MM.1S (cell line): ENCODE measurements at regions not wholly inside any gene's neighbourhood (a gene's known extent, or its start where the extent isn't known, plus 50 kb on each side); places are given as distances from the start of the nearest gene placed in this dataset.

Experiments used
- DNase-seq: peaks from one replicate; pipeline ENCODE4 v3.0.0-alpha.2; 2015
- H2AFZ ChIP-seq: fragments of 300-600 bp; sonication (generic); 2 replicates; pipeline ENCODE4 v1.6.0; 2016; ENCODE audit warnings: antibody characterized with exemption, low read length
- H3F3A ChIP-seq: fragments of 300-600 bp; sonication (generic); 2 replicates; pipeline ENCODE4 v1.6.1; 2016; ENCODE audit warnings: mild to moderate bottlenecking, antibody characterized with exemption, low read length, moderate library complexity, mixed read lengths; ENCODE audit not compliant: insufficient read depth
- H3K27ac ChIP-seq: fragments of 300-600 bp; sonication (generic); 2 replicates; pipeline ENCODE4 v1.5.1; 2016; ENCODE audit warnings: mild to moderate bottlenecking, low read length
- H3K27me3 ChIP-seq: fragments of 300-600 bp; sonication (generic); replicated peaks from 2 replicates; pipeline ENCODE4 v1.6.0; 2016; ENCODE audit warnings: low read length; ENCODE audit not compliant: insufficient read depth
- H3K36me3 ChIP-seq: fragments of 300-600 bp; sonication (generic); replicated peaks from 2 replicates; pipeline ENCODE4 v1.6.1; 2016; ENCODE audit warnings: mild to moderate bottlenecking, low read length, mixed read lengths; ENCODE audit not compliant: insufficient read depth
- H3K4me1 ChIP-seq: fragments of 300-600 bp; sonication (generic); 2 replicates; pipeline ENCODE4 v1.6.1; 2016; ENCODE audit warnings: low read length, mixed read lengths
- H3K4me2 ChIP-seq: fragments of 300-600 bp; sonication (generic); 2 replicates; pipeline ENCODE4 v1.6.0; 2016; ENCODE audit warnings: low read depth, low read length
- H3K4me3 ChIP-seq: fragments of 300-600 bp; sonication (generic); 2 replicates; pipeline ENCODE4 v1.5.1; 2016; ENCODE audit warnings: low read length, mixed read lengths
- H3K79me2 ChIP-seq: fragments of 300-600 bp; sonication (generic); 2 replicates; pipeline ENCODE4 v1.6.1; 2016; ENCODE audit warnings: mixed run types, low read length, mixed read lengths
- H3K9ac ChIP-seq: fragments of 300-600 bp; sonication (generic); 2 replicates; pipeline ENCODE4 v1.6.1; 2016; ENCODE audit warnings: low read length, mixed read lengths
- H3K9me2 ChIP-seq: fragments of 300-600 bp; sonication (generic); replicated peaks from 2 replicates; pipeline ENCODE4 v1.6.1; 2016; ENCODE audit warnings: mild to moderate bottlenecking, low read length, mixed read lengths; ENCODE audit not compliant: insufficient read depth
- H3K9me3 ChIP-seq: fragments of 300-600 bp; sonication (generic); replicated peaks from 2 replicates; pipeline ENCODE4 v1.6.1; 2016; ENCODE audit warnings: mild to moderate bottlenecking, low read length, mixed read lengths; ENCODE audit not compliant: insufficient read depth
- H4K20me1 ChIP-seq: fragments of 300-600 bp; sonication (generic); 2 replicates; pipeline ENCODE4 v1.6.1; 2016; ENCODE audit warnings: mild to moderate bottlenecking, low read length, moderate library complexity, mixed read lengths; ENCODE audit not compliant: insufficient read depth
- CTCF ChIP-seq: fragments of 300-600 bp; sonication (generic); IDR thresholded peaks from 2 replicates; pipeline ENCODE4 v1.5.1; 2016; ENCODE audit warnings: antibody characterized with exemption, low read length, mixed read lengths
- EZH2 ChIP-seq: fragments of 300-600 bp; sonication (generic); optimal IDR thresholded peaks from 2 replicates; pipeline ENCODE3; 2017; ENCODE audit warnings: low read depth, mild to moderate bottlenecking, antibody characterized with exemption, low read length, mixed read lengths
- EZH2phosphoT487 ChIP-seq: fragments of 300-600 bp; sonication (generic); IDR thresholded peaks from 2 replicates; pipeline ENCODE4 v1.6.1; 2018; ENCODE audit warnings: antibody characterized with exemption, low read length

GRCh38 chr16:5526826-5527225 is 429.2 kb upstream of the EEF2KMT start:
- Histone ChIP-seq H2AFZ (no peak overlapping the region), H3K9ac (no peak overlapping the region), H3K27ac (no peak overlapping the region), H3K4me1 (no peaks in the 10 kb centered on the region), H3K4me2 (no peak overlapping the region), H3K9me3 (no peaks in the 10 kb centered on the region), H3F3A (no peaks in the 10 kb centered on the region), H3K27me3 (no peaks in the 10 kb centered on the region), H3K79me2 (no peaks in the 10 kb centered on the region), H3K9me2 (no peaks in the 10 kb centered on the region), H3K36me3 (no peaks in the 10 kb centered on the region), H3K4me3 (no peak overlapping the region), H4K20me1 (no peaks in the 10 kb centered on the region)
- no peak for TF ChIP-seq EZH2phosphoT487
- no peak for TF ChIP-seq CTCF
- TF ChIP-seq EZH2, result no peak
- DNase-seq, result no peak

GRCh38 chr16:5523829-5524228 is 426.2 kb upstream of the EEF2KMT start:
- no peak for DNase-seq
- Histone ChIP-seq H3K27me3 (no peaks in the 10 kb centered on the region; the same call in 1 of the 2 replicates), H3K27ac (no peak overlapping the region), H3F3A (no peaks in the 10 kb centered on the region), H3K9ac (no peak overlapping the region), H3K9me3 (no peaks in the 10 kb centered on the region), H4K20me1 (no peaks in the 10 kb centered on the region), H3K36me3 (no peaks in the 10 kb centered on the region), H3K4me3 (no peak overlapping the region), H3K4me2 (no peak overlapping the region), H3K79me2 (no peaks in the 10 kb centered on the region), H2AFZ (no peak overlapping the region), H3K9me2 (no peaks in the 10 kb centered on the region), H3K4me1 (no peaks in the 10 kb centered on the region)
- TF ChIP-seq EZH2phosphoT487, result no peak
- no peak for TF ChIP-seq EZH2
- TF ChIP-seq CTCF, result no peak

GRCh38 chr16:5516115-5516514 is 418.5 kb upstream of the EEF2KMT start:
- Histone ChIP-seq H3F3A (no peaks in the 10 kb centered on the region), H3K79me2 (no peaks in the 10 kb centered on the region), H3K27ac (no peak overlapping the region), H2AFZ (no peak overlapping the region), H3K9me2 (no peaks in the 10 kb centered on the region), H3K9me3 (no peaks in the 10 kb centered on the region), H3K27me3 (no peaks in the 10 kb centered on the region; the same call in 1 of the 2 replicates), H3K4me1 (no peaks in the 10 kb centered on the region), H3K36me3 (no peaks in the 10 kb centered on the region), H4K20me1 (no peaks in the 10 kb centered on the region), H3K9ac (no peak overlapping the region), H3K4me3 (no peak overlapping the region), H3K4me2 (no peak overlapping the region)
- TF ChIP-seq CTCF, result no peak
- TF ChIP-seq EZH2phosphoT487, result no peak
- no peak for TF ChIP-seq EZH2
- DNase-seq, result no peak
